ENCODE measurements at regions not wholly inside any gene's neighbourhood (a gene's known extent, or its start where the extent isn't known, plus 50 kb on each side); places are given as distances from the start of the nearest gene placed in this dataset.
A peak's percentile ranks its signal among the peaks of the same experiment; 100 is the strongest.

DNA sequence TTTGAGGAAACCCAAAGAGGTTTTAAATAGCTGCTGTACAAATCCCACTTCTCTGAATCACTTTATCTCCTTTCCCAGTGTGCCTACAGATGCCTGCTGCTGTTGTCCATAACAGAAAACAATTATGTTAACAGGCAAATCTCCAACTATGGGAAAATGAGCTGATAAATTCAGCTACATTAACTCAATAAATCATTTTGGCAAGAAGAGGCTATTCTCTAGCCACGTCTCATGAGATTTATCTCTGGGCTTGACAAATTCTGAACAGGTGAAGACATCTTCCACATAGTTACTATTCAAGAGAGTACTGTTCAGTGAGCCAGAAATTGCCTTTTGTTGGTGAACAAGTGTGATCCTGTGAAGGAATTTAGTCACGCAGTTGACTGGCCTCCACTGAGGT lies 327.1 kb upstream of the FMN2 start:
- no peaks in the 10 kb centered on the region for H3K27me3 ChIP-seq
- H3K36me3 ChIP-seq = no peaks in the 10 kb centered on the region
- no peak for ATAC-seq
- TF ChIP-seq POLR2AphosphoS5 (IDR thresholded peaks at IDR 0.05) (no peak), POLR2A (IDR thresholded peaks at IDR 0.05) (no peak), EP300 (IDR thresholded peaks at IDR 0.05) (no peak)
- TF ChIP-seq, protein P1, sequence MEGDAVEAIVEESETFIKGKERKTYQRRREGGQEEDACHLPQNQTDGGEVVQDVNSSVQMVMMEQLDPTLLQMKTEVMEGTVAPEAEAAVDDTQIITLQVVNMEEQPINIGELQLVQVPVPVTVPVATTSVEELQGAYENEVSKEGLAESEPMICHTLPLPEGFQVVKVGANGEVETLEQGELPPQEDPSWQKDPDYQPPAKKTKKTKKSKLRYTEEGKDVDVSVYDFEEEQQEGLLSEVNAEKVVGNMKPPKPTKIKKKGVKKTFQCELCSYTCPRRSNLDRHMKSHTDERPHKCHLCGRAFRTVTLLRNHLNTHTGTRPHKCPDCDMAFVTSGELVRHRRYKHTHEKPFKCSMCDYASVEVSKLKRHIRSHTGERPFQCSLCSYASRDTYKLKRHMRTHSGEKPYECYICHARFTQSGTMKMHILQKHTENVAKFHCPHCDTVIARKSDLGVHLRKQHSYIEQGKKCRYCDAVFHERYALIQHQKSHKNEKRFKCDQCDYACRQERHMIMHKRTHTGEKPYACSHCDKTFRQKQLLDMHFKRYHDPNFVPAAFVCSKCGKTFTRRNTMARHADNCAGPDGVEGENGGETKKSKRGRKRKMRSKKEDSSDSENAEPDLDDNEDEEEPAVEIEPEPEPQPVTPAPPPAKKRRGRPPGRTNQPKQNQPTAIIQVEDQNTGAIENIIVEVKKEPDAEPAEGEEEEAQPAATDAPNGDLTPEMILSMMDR (IDR thresholded peaks at IDR 0.05) = no peak
- H3K9me3 ChIP-seq = no peaks in the 10 kb centered on the region
- H3K4me1 ChIP-seq = peaks cover 0 to 12% (median 2%) of the 10 kb centered on the region in 3 donors
- no peak overlapping the region for H3K4me3 ChIP-seq
- WGBS, 2 donors (ENCODE audit: low coverage in 1 of 2) = 67 to 88% methylated on average over 2 of the region's 2 CpGs
- no peak overlapping the region for H3K27ac ChIP-seq

DNA sequence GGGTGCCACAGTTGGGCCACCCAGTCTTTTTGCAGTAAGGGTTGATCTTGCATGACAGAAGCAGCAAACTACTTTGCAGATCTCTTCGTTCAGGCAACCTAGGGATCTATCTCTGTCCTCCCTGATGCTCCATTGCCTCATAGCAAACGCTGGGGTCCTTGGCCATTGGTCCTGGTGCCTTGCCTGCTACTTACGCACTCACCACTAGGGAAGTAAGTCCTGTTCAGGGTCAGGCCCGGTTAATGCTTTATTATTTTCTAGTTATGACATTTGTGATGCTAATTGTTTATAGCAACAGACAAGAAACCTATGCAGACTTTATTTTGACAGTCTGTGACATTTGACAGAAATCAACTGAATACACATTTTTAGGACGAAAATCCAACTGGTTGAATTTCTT lies 326.5 kb upstream of the FMN2 start:
- Histone ChIP-seq H3K4me1 (peaks cover 0 to 18% (median 6%) of the 10 kb centered on the region in 3 donors), H3K4me3 (no peak overlapping the region), H3K9me3 (no peaks in the 10 kb centered on the region), H3K27me3 (no peaks in the 10 kb centered on the region), H3K36me3 (no peaks in the 10 kb centered on the region), H3K27ac (no peak overlapping the region)
- no peak for ATAC-seq
- TF ChIP-seq POLR2A (IDR thresholded peaks at IDR 0.05) (no peak), EP300 (IDR thresholded peaks at IDR 0.05) (no peak), POLR2AphosphoS5 (IDR thresholded peaks at IDR 0.05) (no peak)
- TF ChIP-seq, protein P1 (IDR thresholded peaks at IDR 0.05) = no peak
- WGBS, 2 donors (ENCODE audit: low coverage in 1 of 2) = 76 to 94% methylated on average over 3 to 5 of the region's 5 CpGs

DNA sequence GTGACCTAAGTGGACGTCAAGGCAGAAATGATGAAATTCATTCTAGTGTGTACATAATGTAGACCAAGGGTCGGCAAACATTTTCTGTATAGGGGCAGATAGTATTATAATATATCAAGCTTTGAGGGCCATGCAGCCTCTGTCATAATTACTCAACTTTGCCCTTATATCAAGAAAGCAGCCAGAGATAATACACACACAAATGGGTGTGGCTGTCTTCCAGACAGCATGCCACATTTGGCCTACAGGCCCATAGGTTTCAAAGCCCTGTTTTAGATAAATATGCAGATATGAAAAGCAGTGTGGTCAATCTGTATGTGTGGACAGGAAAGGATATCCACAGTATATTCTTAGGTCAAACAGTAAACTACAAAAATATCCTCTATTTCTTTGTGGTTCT lies 320.1 kb upstream of the FMN2 start:
- 80% methylated on average over 1 to 2 of the region's 2 CpGs for WGBS, 2 donors (ENCODE audit: low coverage in 1 of 2)
- H3K36me3 ChIP-seq = no peaks in the 10 kb centered on the region
- peaks cover 0 to 50% (median 14%) of the 10 kb centered on the region in 3 donors for H3K4me1 ChIP-seq
- no peaks in the 10 kb centered on the region for H3K9me3 ChIP-seq
- H3K27me3 ChIP-seq = no peaks in the 10 kb centered on the region
- H3K27ac ChIP-seq = no peak overlapping the region
- ATAC-seq = no peak
- no peak overlapping the region for H3K4me3 ChIP-seq
- no peak for TF ChIP-seq POLR2A (IDR thresholded peaks at IDR 0.05)
- TF ChIP-seq POLR2AphosphoS5 (IDR thresholded peaks at IDR 0.05) = no peak
- no peak for TF ChIP-seq EP300 (IDR thresholded peaks at IDR 0.05)
- TF ChIP-seq, protein P1 (IDR thresholded peaks at IDR 0.05) = no peak

DNA sequence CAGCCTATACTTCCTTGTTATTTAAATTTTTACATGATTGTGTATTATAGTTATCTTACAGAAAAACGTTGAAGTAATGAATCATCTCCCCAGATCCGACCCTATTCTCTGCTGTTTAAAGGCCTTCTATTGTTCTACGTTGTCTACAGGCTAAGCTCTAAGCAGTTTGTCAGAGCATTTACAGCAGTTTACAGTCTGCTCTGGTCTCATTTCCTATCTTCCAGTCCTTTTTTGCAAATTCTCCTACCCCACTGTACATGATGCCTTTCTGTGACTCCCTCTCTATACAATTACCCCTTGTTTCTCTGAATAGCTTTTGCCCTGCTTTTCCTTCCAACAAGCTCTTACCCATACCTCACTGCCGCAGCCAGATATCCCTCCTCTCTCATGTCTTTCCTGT lies 319.2 kb upstream of the FMN2 start:
- TF ChIP-seq EP300 (IDR thresholded peaks at IDR 0.05) = no peak
- peak overlapping the region in 1 of 4 donors; percentile 1 for H3K27ac ChIP-seq
- no peaks in the 10 kb centered on the region for H3K9me3 ChIP-seq
- no peaks in the 10 kb centered on the region for H3K36me3 ChIP-seq
- H3K27me3 ChIP-seq = no peaks in the 10 kb centered on the region
- ATAC-seq = no peak
- H3K4me1 ChIP-seq = peaks cover 0 to 57% (median 14%) of the 10 kb centered on the region in 3 donors
- H3K4me3 ChIP-seq = no peak overlapping the region
- 63 to 66% methylated on average over 3 to 4 of the region's 4 CpGs for WGBS, 2 donors (ENCODE audit: low coverage in 1 of 2)

DNA sequence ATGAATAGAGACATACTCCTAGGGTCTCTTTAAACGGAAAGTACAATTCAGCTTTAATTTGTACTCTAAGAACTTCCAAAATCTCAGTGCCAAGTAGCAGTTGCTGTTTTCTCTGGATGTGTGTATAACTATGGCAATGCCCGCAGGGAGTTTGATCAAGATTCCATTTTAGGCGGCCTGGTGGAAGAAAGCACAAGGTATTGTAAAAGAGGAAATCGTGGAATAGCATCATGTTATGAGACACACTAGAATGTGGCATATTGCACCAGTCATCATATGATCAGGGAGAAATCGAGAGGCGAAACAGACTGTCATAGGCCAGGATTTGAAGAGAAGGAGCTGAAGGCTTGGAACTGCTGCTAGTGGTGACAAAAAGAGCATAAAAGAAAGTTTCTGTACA lies 316.2 kb upstream of the FMN2 start:
- Histone ChIP-seq H3K27ac (peak overlapping the region in 2 of 4 donors; percentile 35 to 39), H3K4me1 (peaks cover 0 to 56% (median 12%) of the 10 kb centered on the region in 3 donors), H3K27me3 (no peaks in the 10 kb centered on the region), H3K4me3 (no peak overlapping the region), H3K36me3 (no peaks in the 10 kb centered on the region), H3K9me3 (no peaks in the 10 kb centered on the region)
- 67 to 84% methylated on average over 5 to 6 of the region's 6 CpGs for WGBS, 2 donors (ENCODE audit: low coverage in 1 of 2)
- TF ChIP-seq EP300 (IDR thresholded peaks at IDR 0.05) (no peak), POLR2AphosphoS5 (IDR thresholded peaks at IDR 0.05) (no peak), POLR2A (IDR thresholded peaks at IDR 0.05) (no peak)
- TF ChIP-seq, protein P1 (IDR thresholded peaks at IDR 0.05) = no peak
- ATAC-seq = no peak
